HepG2 (cell line): ENCODE measurements at regions not wholly inside any gene's neighbourhood (a gene's known extent, or its start where the extent isn't known, plus 50 kb on each side); places are given as distances from the start of the nearest gene placed in this dataset.

Experiments used
- ATAC-seq: fragments of 200-7000 bp; cut with Tn5 transposase; 3 replicates; pipeline ENCODE4 v1.9.1; 2020; ENCODE audit warnings: mild to moderate bottlenecking, moderate library complexity
- BruUV-seq: library from RNA; stranded (reverse); fragments of 400-500 nt; replicated peaks from 2 replicates; lab custom pipeline; 2021; lab: Mats Ljungman, UMichigan
- CTCF ChIA-PET: fragments of 300-600 bp; formaldehyde crosslinking; extraction: SDS; loops from one replicate; lab custom pipeline; 2021; ENCODE audit warnings: low total read pairs, inconsistent platforms, low intra/inter-chr PET ratio; lab: Yijun Ruan, JAX
- POLR2A ChIA-PET: fragments of 350-600 bp; sonication (Branson Sonifier 250); formaldehyde crosslinking; loops from one replicate; lab custom pipeline; 2020; ENCODE audit warnings: antibody characterized with exemption, inconsistent platforms; lab: Yijun Ruan, JAX
- DNase-seq: peaks from one replicate; pipeline ENCODE4 v3.0.0-alpha.2; 2015; ENCODE audit warnings: low spot score
- FAIRE-seq: peaks from 3 replicates; lab custom pipeline; 2011; peaks lifted over from hg19 to GRCh38; lab: Jason Lieb, UNC
- H2AFZ ChIP-seq: one replicate; pipeline ENCODE4 v1.6.1; 2011; ENCODE audit warnings: low read length, inconsistent platforms
- H3K27ac ChIP-seq: fragments of 300-600 bp; 3 replicates; pipeline ENCODE4 v1.8.0; 2011; ENCODE audit warnings: mixed run types, mild to moderate bottlenecking, mixed read lengths, low read length, inconsistent platforms; ENCODE audit not compliant: insufficient read depth; ENCODE audit errors: extremely low read length
- H3K27me3 ChIP-seq, 2 experiments: fragments of 200-600 bp in 1 of 2; 2 replicates in 1 of 2; 3 replicates in 1 of 2; pipeline versions ENCODE4 v1.6.0 to v1.8.0; 2011; ENCODE audit warnings: low read length in 2 of 2, mild to moderate bottlenecking in 2 of 2, moderate library complexity in 2 of 2, inconsistent platforms in 1 of 2; ENCODE audit not compliant: insufficient read depth in 2 of 2, control insufficient read depth in 1 of 2
- H3K36me3 ChIP-seq, 2 experiments: fragments of 200-600 bp in 1 of 2; replicated peaks in 1 of 2; 2 replicates in 1 of 2; 3 replicates in 1 of 2; pipeline versions ENCODE4 v1.5.1 to v1.8.0; 2011; ENCODE audit warnings: low read length in 2 of 2, inconsistent platforms in 1 of 2; ENCODE audit not compliant: insufficient read depth in 2 of 2, control insufficient read depth in 1 of 2
- H3K4me1 ChIP-seq: 2 replicates; pipeline ENCODE4 v1.5.1; 2012; ENCODE audit warnings: low read length, inconsistent platforms; ENCODE audit not compliant: insufficient read depth
- H3K4me2 ChIP-seq: 2 replicates; pipeline ENCODE4 v1.6.0; 2011; ENCODE audit warnings: low read depth, low read length, inconsistent platforms
- H3K4me3 ChIP-seq, 3 experiments: fragments of 200-600 bp in 1 of 3; sonication (generic), shearing (Covaris generic) in 1 of 3; replicated peaks in 1 of 3; 2 replicates each; pipeline ENCODE4 v1.5.1; 2011 to 2016; ENCODE audit warnings: low read length in 3 of 3, inconsistent platforms in 2 of 3, low read depth in 2 of 3, mild to moderate bottlenecking in 2 of 3, control low read depth in 1 of 3, mixed read lengths in 1 of 3; ENCODE audit not compliant: insufficient read depth in 1 of 3
- H3K79me2 ChIP-seq: one replicate; pipeline ENCODE4 v1.6.1; 2011; ENCODE audit warnings: low read length, inconsistent platforms; ENCODE audit not compliant: insufficient read depth
- H3K9ac ChIP-seq: 2 replicates; pipeline ENCODE4 v1.6.0; 2011; ENCODE audit warnings: mild to moderate bottlenecking, low read depth, low read length, inconsistent platforms; ENCODE audit not compliant: insufficient read depth
- H3K9me3 ChIP-seq: 2 replicates; pipeline ENCODE4 v1.5.1; 2012; ENCODE audit warnings: mild to moderate bottlenecking, low read length
- H4K20me1 ChIP-seq: 2 replicates; pipeline ENCODE4 v1.6.0; 2011; ENCODE audit warnings: inconsistent platforms, mild to moderate bottlenecking, low read length, moderate library complexity; ENCODE audit not compliant: insufficient read depth
- ATF3 ChIP-seq: sonication (generic); formaldehyde crosslinking; IDR thresholded peaks from 2 replicates; pipeline ENCODE4 v1.4.0; 2020; ENCODE audit warnings: missing genetic modification reagents
- FOXA1 ChIP-seq, 2 experiments: fragments of 450-650 bp in 1 of 2; sonication (generic) in 1 of 2; formaldehyde crosslinking in 1 of 2; IDR thresholded peaks; 2 replicates each; pipeline versions ENCODE4 v1.4.0 to v1.6.1; 2016 to 2020; ENCODE audit warnings: missing genetic modification reagents in 1 of 2
- FOXO1 ChIP-seq: sonication (generic); formaldehyde crosslinking; IDR thresholded peaks from 2 replicates; pipeline ENCODE4 v1.4.0; 2020; ENCODE audit warnings: missing genetic modification reagents
- HOXA7 ChIP-seq: sonication (generic); formaldehyde crosslinking; IDR thresholded peaks from 2 replicates; pipeline ENCODE4 v1.8.1; 2022; ENCODE audit warnings: mild to moderate bottlenecking, missing genetic modification reagents, moderate library complexity
- LRRFIP1 ChIP-seq: sonication (generic); formaldehyde crosslinking; conservative IDR thresholded peaks from 2 replicates; pipeline ENCODE4 v1.4.0; 2020; ENCODE audit warnings: missing genetic modification reagents
- NR2F2 ChIP-seq: IDR thresholded peaks from 2 replicates; pipeline ENCODE4 v1.6.1; 2012; ENCODE audit warnings: low read depth, inconsistent platforms, borderline replicate concordance
- ONECUT2 ChIP-seq: sonication (generic); formaldehyde crosslinking; IDR thresholded peaks from 2 replicates; pipeline ENCODE4 v1.4.0; 2020; ENCODE audit warnings: missing genetic modification reagents
- PLSCR1 ChIP-seq: sonication (generic); formaldehyde crosslinking; IDR thresholded peaks from 2 replicates; pipeline ENCODE4 v1.5.0; 2020; ENCODE audit warnings: missing genetic modification reagents, mild to moderate bottlenecking, borderline replicate concordance
- PRDM10 ChIP-seq: sonication (generic); formaldehyde crosslinking; IDR thresholded peaks from 2 replicates; pipeline ENCODE4 v1.4.0; 2020; ENCODE audit warnings: low read depth, missing genetic modification reagents
- REPIN1 ChIP-seq: sonication (generic); formaldehyde crosslinking; IDR thresholded peaks from 2 replicates; pipeline ENCODE4 v1.8.0; 2022; ENCODE audit warnings: missing genetic modification reagents, low read depth, mild to moderate bottlenecking, borderline replicate concordance
- RORA ChIP-seq: sonication (generic); formaldehyde crosslinking; IDR thresholded peaks from 2 replicates; pipeline ENCODE4 v1.5.0; 2020; ENCODE audit warnings: mild to moderate bottlenecking, missing genetic modification reagents, moderate library complexity
- ZNF207 ChIP-seq: fragments of 450-650 bp; IDR thresholded peaks from 2 replicates; pipeline ENCODE4 v1.6.1; 2016; ENCODE audit warnings: antibody characterized with exemption, borderline replicate concordance
- ZNF274 ChIP-seq: sonication (generic); formaldehyde crosslinking; IDR thresholded peaks from 2 replicates; pipeline ENCODE4 v1.5.1; 2020; ENCODE audit warnings: mild to moderate bottlenecking, missing genetic modification reagents
- ZSCAN29 ChIP-seq: sonication (generic); formaldehyde crosslinking; conservative IDR thresholded peaks from 2 replicates; pipeline ENCODE4 v1.4.0; 2020; ENCODE audit warnings: mild to moderate bottlenecking, missing genetic modification reagents
- ZSCAN31 ChIP-seq: sonication (generic); formaldehyde crosslinking; IDR thresholded peaks from 2 replicates; pipeline ENCODE4 v1.5.0; 2020; ENCODE audit warnings: low read depth, mild to moderate bottlenecking, missing genetic modification reagents
- in situ Hi-C: cut with HindIII; loops from 2 replicates; pipeline ENCODE4 v1.10.0; 2017; ENCODE audit warnings: low pct_unique_long_range_greater_than_20kb; ENCODE audit not compliant: extremely low pct_ligation_motif_present
- intact Hi-C: fragments of 100-400 bp; cut with micrococcal nuclease; formaldehyde crosslinking; loops from one replicate; pipeline ENCODE4 v1.10.0; 2022; ENCODE audit not compliant: unreplicated experiment
- TF ChIP-seq, protein P1 (sequence below): IDR thresholded peaks from 2 replicates; pipeline ENCODE4 v1.6.1; 2016; ENCODE audit warnings: missing compliant biosample characterization, missing genetic modification reagents, borderline replicate concordance
- TF ChIP-seq, protein P2 (sequence below): sonication (generic); formaldehyde crosslinking; IDR thresholded peaks from 2 replicates; pipeline ENCODE4 v1.5.0; 2020; ENCODE audit warnings: missing genetic modification reagents, mild to moderate bottlenecking, borderline replicate concordance

DNA sequence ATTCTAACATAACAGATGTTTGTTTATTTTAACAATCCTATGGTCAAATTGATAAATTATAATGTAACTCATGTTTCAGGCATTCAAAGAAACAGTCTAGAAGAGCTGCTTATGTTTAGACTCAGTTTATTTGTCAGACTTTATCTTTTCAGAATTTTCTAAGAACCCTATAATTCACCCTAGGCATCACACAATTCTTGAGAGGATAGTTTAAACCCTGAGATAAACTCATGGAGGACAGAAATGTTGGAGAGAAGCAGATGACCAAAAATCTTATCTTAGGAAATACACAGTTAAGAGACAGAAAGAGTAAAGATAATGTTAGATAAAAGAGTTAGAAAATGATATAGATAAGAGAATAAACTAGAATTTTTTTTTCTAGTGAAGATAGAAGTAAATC, 1185.7 kb upstream of the SLC10A2 start:
- H3K27ac ChIP-seq = no peak overlapping the region
- ChIA-PET CTCF (no interaction called here), POLR2A (no interaction called here)
- ATAC-seq = no peak
- no peaks in the 10 kb centered on the region for H3K79me2 ChIP-seq
- in situ Hi-C loops = no loop called here
- H2AFZ ChIP-seq = no peak overlapping the region
- no peaks in the 10 kb centered on the region for H3K27me3 ChIP-seq
- H3K36me3 ChIP-seq = no peaks in the 10 kb centered on the region
- H3K9ac ChIP-seq = no peak overlapping the region
- no peaks in the 10 kb centered on the region for H4K20me1 ChIP-seq
- H3K4me1 ChIP-seq = no peaks in the 10 kb centered on the region
- intact Hi-C loops = no loop called here
- H3K4me2 ChIP-seq = no peak overlapping the region
- FAIRE-seq = no peak
- H3K9me3 ChIP-seq = peaks cover 20% of the 10 kb centered on the region; the same call in 1 of the 2 replicates
- DNase-seq = no peak
- H3K4me3 ChIP-seq = no peak overlapping the region
- no TSS peak for BruUV-seq
- TF ChIP-seq ZSCAN31 (no peak), REPIN1 (CRISPR knock-in tag) (no peak), FOXO1 (CRISPR knock-in tag) (no peak), PLSCR1 (CRISPR knock-in tag) (no peak), ZNF274 (CRISPR knock-in tag) (no peak), PRDM10 (no peak), ATF3 (CRISPR knock-in tag) (no peak), ONECUT2 (CRISPR knock-in tag) (no peak), ZSCAN29 (CRISPR knock-in tag) (no peak), HOXA7 (CRISPR knock-in tag) (no peak), LRRFIP1 (no peak), NR2F2 (no peak), ZNF207 (no peak), RORA (no peak), FOXA1 (IDR thresholded peaks at IDR 0.05) (no peak), FOXA1 (CRISPR knock-in tag; IDR thresholded peaks at IDR 0.05) (no peak)
- TF ChIP-seq, protein P1, sequence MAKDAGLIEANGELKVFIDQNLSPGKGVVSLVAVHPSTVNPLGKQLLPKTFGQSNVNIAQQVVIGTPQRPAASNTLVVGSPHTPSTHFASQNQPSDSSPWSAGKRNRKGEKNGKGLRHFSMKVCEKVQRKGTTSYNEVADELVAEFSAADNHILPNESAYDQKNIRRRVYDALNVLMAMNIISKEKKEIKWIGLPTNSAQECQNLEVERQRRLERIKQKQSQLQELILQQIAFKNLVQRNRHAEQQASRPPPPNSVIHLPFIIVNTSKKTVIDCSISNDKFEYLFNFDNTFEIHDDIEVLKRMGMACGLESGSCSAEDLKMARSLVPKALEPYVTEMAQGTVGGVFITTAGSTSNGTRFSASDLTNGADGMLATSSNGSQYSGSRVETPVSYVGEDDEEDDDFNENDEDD (CRISPR knock-in tag) = no peak
- TF ChIP-seq, protein P2, sequence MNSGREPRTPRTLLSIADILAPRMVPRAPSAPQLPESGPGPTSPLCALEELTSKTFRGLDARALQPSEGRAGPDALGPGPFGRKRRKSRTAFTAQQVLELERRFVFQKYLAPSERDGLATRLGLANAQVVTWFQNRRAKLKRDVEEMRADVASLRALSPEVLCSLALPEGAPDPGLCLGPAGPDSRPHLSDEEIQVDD = no peak
